Limb (tissue), 2 donors: ENCODE measurements at regions not wholly inside any gene's neighbourhood (a gene's known extent, or its start where the extent isn't known, plus 50 kb on each side); places are given as distances from the start of the nearest gene placed in this dataset.
A peak's percentile ranks its signal among the peaks of the same experiment; 100 is the strongest.
"Not testable (repeated sequence)": the region's sequence is repeated elsewhere in the genome, so short reads cannot be mapped to it uniquely, and the experiment has no call there.

ENCODE experiments used
- DNase-seq, 2 donors: peaks; one replicate each; pipeline ENCODE4 v3.0.0-alpha.2; 2016; ENCODE audit errors: extremely low spot score in 2 of 2

- no peak for DNase-seq
Observed at GRCh38 chr2:224263571-224264043, 138.3 kb downstream of the FAM124B start.

- DNase-seq = no peak
Observed at GRCh38 chr2:224261326-224261725, 140.6 kb downstream of the FAM124B start.

GRCh38 chr2:224260372-224261020 lies 141.4 kb downstream of the FAM124B start:
- peak; percentile 49 to 89 for DNase-seq

GRCh38 chr2:224259831-224260230 lies 142.1 kb downstream of the FAM124B start:
- no peak for DNase-seq

- DNase-seq = no peak
Observed at GRCh38 chr2:224258059-224258458, 143.8 kb downstream of the FAM124B start.

- no peak for DNase-seq
Observed at GRCh38 chr2:224257156-224257555, 144.8 kb downstream of the FAM124B start.

- DNase-seq = no peak
Observed at GRCh38 chr2:224253464-224253863, 148.4 kb downstream of the FAM124B start.

GRCh38 chr2:224252631-224253030 lies 149.3 kb downstream of the FAM124B start:
- no peak for DNase-seq

- DNase-seq = no peak
Observed at GRCh38 chr2:224248944-224249371, 152.9 kb downstream of the FAM124B start.

GRCh38 chr2:224242561-224242960 lies 159.3 kb downstream of the FAM124B start:
- no peak for DNase-seq

- no peak for DNase-seq
Observed at GRCh38 chr2:224241812-224242211, 160.1 kb downstream of the FAM124B start.

- DNase-seq = no peak
Observed at GRCh38 chr2:224241001-224241400, 160.9 kb downstream of the FAM124B start.

- DNase-seq = no peak
Observed at GRCh38 chr2:224223851-224224555, 177.9 kb downstream of the FAM124B start.

GRCh38 chr2:224222974-224223373 lies 178.9 kb downstream of the FAM124B start:
- DNase-seq = no peak

- DNase-seq = no peak
Observed at GRCh38 chr2:224222291-224222690, 179.6 kb downstream of the FAM124B start.

GRCh38 chr2:224221455-224221913 lies 180.4 kb downstream of the FAM124B start:
- no peak for DNase-seq

- DNase-seq = no peak
Observed at GRCh38 chr2:224220586-224221255, 181.2 kb downstream of the FAM124B start.

- DNase-seq = no peak
Observed at GRCh38 chr2:224219781-224220180, 180.7 kb upstream of the SERPINE2 start.

GRCh38 chr2:224217962-224218347 lies 178.9 kb upstream of the SERPINE2 start:
- no peak for DNase-seq

- no peak for DNase-seq
Observed at GRCh38 chr2:224217233-224217961, 178.3 kb upstream of the SERPINE2 start.

- not testable (repeated sequence) for DNase-seq
Observed at GRCh38 chr2:224215611-224216010, 176.5 kb upstream of the SERPINE2 start.

- DNase-seq = no peak
Observed at GRCh38 chr2:224213396-224213795, 174.3 kb upstream of the SERPINE2 start.
